ENCODE measurements at regions not wholly inside any gene's neighbourhood (a gene's known extent, or its start where the extent isn't known, plus 50 kb on each side); places are given as distances from the start of the nearest gene placed in this dataset.

- TF ChIP-seq CTCF (IDR thresholded peaks at IDR 0.05) (no peak), POLR2AphosphoS5 (IDR thresholded peaks at IDR 0.05) (no peak)
These were observed 51.4 kb upstream of the XIST start for GRCh38 chrX:73903941-73904340.
